HuH-7 (cell line): ENCODE measurements at regions not wholly inside any gene's neighbourhood (a gene's known extent, or its start where the extent isn't known, plus 50 kb on each side); places are given as distances from the start of the nearest gene placed in this dataset.
A peak's percentile ranks its signal among the peaks of the same experiment; 100 is the strongest.

Experiments used
- DNase-seq: peaks from one replicate; pipeline ENCODE4 v3.0.0; 2011; ENCODE audit warnings: low spot score

GRCh38 chr2:177314722-177315264 lies 50.3 kb upstream of the NFE2L2 start:
- DNase-seq = no peak

GRCh38 chr2:177315364-177315763 lies 50.8 kb upstream of the NFE2L2 start:
- no peak for DNase-seq

GRCh38 chr2:177316756-177317155 lies 52.2 kb upstream of the NFE2L2 start:
- DNase-seq = no peak

- no peak for DNase-seq
Measured at GRCh38 chr2:177317443-177317842, 52.9 kb upstream of the NFE2L2 start.

GRCh38 chr2:177317857-177318256 lies 53.3 kb upstream of the NFE2L2 start:
- DNase-seq = no peak

- DNase-seq = no peak
Measured at GRCh38 chr2:177318613-177319012, 54.1 kb upstream of the NFE2L2 start.

GRCh38 chr2:177320596-177320995 lies 56.1 kb upstream of the NFE2L2 start:
- DNase-seq = no peak

- DNase-seq = no peak
Measured at GRCh38 chr2:177322801-177323261, 58.3 kb upstream of the NFE2L2 start.

- no peak for DNase-seq
Measured at GRCh38 chr2:177324797-177325196, 60.3 kb upstream of the NFE2L2 start.

GRCh38 chr2:177325554-177325953 lies 61.0 kb upstream of the NFE2L2 start:
- no peak for DNase-seq

GRCh38 chr2:177326005-177326404 lies 61.5 kb upstream of the NFE2L2 start:
- no peak for DNase-seq

- DNase-seq = no peak
Measured at GRCh38 chr2:177326591-177326990, 62.1 kb upstream of the NFE2L2 start.

GRCh38 chr2:177327009-177327408 lies 62.5 kb upstream of the NFE2L2 start:
- no peak for DNase-seq

- DNase-seq = no peak
Measured at GRCh38 chr2:177328056-177328455, 63.5 kb upstream of the NFE2L2 start.

- no peak for DNase-seq
Measured at GRCh38 chr2:177329064-177329463, 63.5 kb upstream of the AGPS start.

GRCh38 chr2:177331466-177331997 lies 61.0 kb upstream of the AGPS start:
- no peak for DNase-seq

- peak; percentile 29 for DNase-seq
Measured at GRCh38 chr2:177332026-177332991, 60.3 kb upstream of the AGPS start.

- no peak for DNase-seq
Measured at GRCh38 chr2:177332992-177333388, 59.6 kb upstream of the AGPS start.

GRCh38 chr2:177334940-177335543 lies 57.5 kb upstream of the AGPS start:
- DNase-seq = peak; percentile 23

GRCh38 chr2:177335917-177336450 lies 56.6 kb upstream of the AGPS start:
- DNase-seq = no peak

- no peak for DNase-seq
Measured at GRCh38 chr2:177338177-177338721, 54.3 kb upstream of the AGPS start.

- no peak for DNase-seq
Measured at GRCh38 chr2:177340158-177340557, 52.4 kb upstream of the AGPS start.
